GM12892 (cell line): ENCODE measurements at regions not wholly inside any gene's neighbourhood (a gene's known extent, or its start where the extent isn't known, plus 50 kb on each side); places are given as distances from the start of the nearest gene placed in this dataset.

Source experiments
- POLR2A ChIP-seq: IDR thresholded peaks from 2 replicates; pipeline ENCODE4 v1.6.1; 2011; ENCODE audit warnings: low read depth, low read length, control low read depth
- POLR2AphosphoS5 ChIP-seq: IDR thresholded peaks from 2 replicates; pipeline ENCODE4 v1.6.1; 2011; ENCODE audit warnings: low read depth, low read length, control low read depth
- TAF1 ChIP-seq: IDR thresholded peaks from 2 replicates; pipeline ENCODE4 v1.6.1; 2011; ENCODE audit warnings: low read depth, mild to moderate bottlenecking, control low read depth, low read length, borderline replicate concordance

DNA sequence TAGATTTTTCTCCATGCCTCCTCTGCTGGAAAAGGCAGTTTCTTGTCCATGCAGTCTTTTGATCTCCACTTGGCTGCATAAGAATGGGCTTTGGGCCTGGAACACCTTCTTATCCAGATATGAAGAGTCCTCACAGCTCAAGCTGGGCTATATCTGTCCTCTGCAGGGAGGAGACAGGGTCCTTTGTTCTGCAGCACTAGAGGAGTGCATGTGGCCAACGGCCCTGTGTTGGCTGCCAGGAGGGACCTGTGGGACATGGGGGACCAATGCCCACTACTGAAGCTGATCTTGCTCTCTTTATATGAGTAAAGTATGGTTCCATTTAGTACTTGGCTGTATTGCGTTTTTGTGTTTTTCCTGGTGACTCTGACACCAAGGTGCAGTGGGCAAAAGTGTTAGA, 157.3 kb upstream of the ABI3BP start:
- no peak for TF ChIP-seq POLR2A
- no peak for TF ChIP-seq TAF1
- no peak for TF ChIP-seq POLR2AphosphoS5
